HepG2 (cell line): ENCODE measurements at regions not wholly inside any gene's neighbourhood (a gene's known extent, or its start where the extent isn't known, plus 50 kb on each side); places are given as distances from the start of the nearest gene placed in this dataset.

Experiments
- ATAC-seq: fragments of 200-7000 bp; cut with Tn5 transposase; 3 replicates; pipeline ENCODE4 v1.9.1; 2020; ENCODE audit warnings: mild to moderate bottlenecking, moderate library complexity
- BruUV-seq: library from RNA; stranded (reverse); fragments of 400-500 nt; replicated peaks from 2 replicates; lab custom pipeline; 2021; lab: Mats Ljungman, UMichigan
- CTCF ChIA-PET: fragments of 300-600 bp; formaldehyde crosslinking; extraction: SDS; loops from one replicate; lab custom pipeline; 2021; ENCODE audit warnings: low total read pairs, inconsistent platforms, low intra/inter-chr PET ratio; lab: Yijun Ruan, JAX
- POLR2A ChIA-PET: fragments of 350-600 bp; sonication (Branson Sonifier 250); formaldehyde crosslinking; loops from one replicate; lab custom pipeline; 2020; ENCODE audit warnings: antibody characterized with exemption, inconsistent platforms; lab: Yijun Ruan, JAX
- DNase-seq: peaks from one replicate; pipeline ENCODE4 v3.0.0-alpha.2; 2015; ENCODE audit warnings: low spot score
- FAIRE-seq: peaks from 3 replicates; lab custom pipeline; 2011; peaks lifted over from hg19 to GRCh38; lab: Jason Lieb, UNC
- H2AFZ ChIP-seq: one replicate; pipeline ENCODE4 v1.6.1; 2011; ENCODE audit warnings: low read length, inconsistent platforms
- H3K27ac ChIP-seq: fragments of 300-600 bp; 3 replicates; pipeline ENCODE4 v1.8.0; 2011; ENCODE audit warnings: mixed run types, mild to moderate bottlenecking, mixed read lengths, low read length, inconsistent platforms; ENCODE audit not compliant: insufficient read depth; ENCODE audit errors: extremely low read length
- H3K27me3 ChIP-seq, 2 experiments: fragments of 200-600 bp in 1 of 2; 2 replicates in 1 of 2; 3 replicates in 1 of 2; pipeline versions ENCODE4 v1.6.0 to v1.8.0; 2011; ENCODE audit warnings: low read length in 2 of 2, mild to moderate bottlenecking in 2 of 2, moderate library complexity in 2 of 2, inconsistent platforms in 1 of 2; ENCODE audit not compliant: insufficient read depth in 2 of 2, control insufficient read depth in 1 of 2
- H3K36me3 ChIP-seq, 2 experiments: fragments of 200-600 bp in 1 of 2; replicated peaks in 1 of 2; 2 replicates in 1 of 2; 3 replicates in 1 of 2; pipeline versions ENCODE4 v1.5.1 to v1.8.0; 2011; ENCODE audit warnings: low read length in 2 of 2, inconsistent platforms in 1 of 2; ENCODE audit not compliant: insufficient read depth in 2 of 2, control insufficient read depth in 1 of 2
- H3K4me1 ChIP-seq: 2 replicates; pipeline ENCODE4 v1.5.1; 2012; ENCODE audit warnings: low read length, inconsistent platforms; ENCODE audit not compliant: insufficient read depth
- H3K4me2 ChIP-seq: 2 replicates; pipeline ENCODE4 v1.6.0; 2011; ENCODE audit warnings: low read depth, low read length, inconsistent platforms
- H3K4me3 ChIP-seq, 3 experiments: fragments of 200-600 bp in 1 of 3; sonication (generic), shearing (Covaris generic) in 1 of 3; replicated peaks in 1 of 3; 2 replicates each; pipeline ENCODE4 v1.5.1; 2011 to 2016; ENCODE audit warnings: low read length in 3 of 3, inconsistent platforms in 2 of 3, low read depth in 2 of 3, mild to moderate bottlenecking in 2 of 3, control low read depth in 1 of 3, mixed read lengths in 1 of 3; ENCODE audit not compliant: insufficient read depth in 1 of 3
- H3K79me2 ChIP-seq: one replicate; pipeline ENCODE4 v1.6.1; 2011; ENCODE audit warnings: low read length, inconsistent platforms; ENCODE audit not compliant: insufficient read depth
- H3K9ac ChIP-seq: 2 replicates; pipeline ENCODE4 v1.6.0; 2011; ENCODE audit warnings: mild to moderate bottlenecking, low read depth, low read length, inconsistent platforms; ENCODE audit not compliant: insufficient read depth
- H3K9me3 ChIP-seq: 2 replicates; pipeline ENCODE4 v1.5.1; 2012; ENCODE audit warnings: mild to moderate bottlenecking, low read length
- H4K20me1 ChIP-seq: 2 replicates; pipeline ENCODE4 v1.6.0; 2011; ENCODE audit warnings: inconsistent platforms, mild to moderate bottlenecking, low read length, moderate library complexity; ENCODE audit not compliant: insufficient read depth
- EHMT2 ChIP-seq: fragments of 200-600 bp; sonication (generic); IDR thresholded peaks from 2 replicates; pipeline ENCODE4 v1.7.0; 2017; ENCODE audit warnings: antibody characterized with exemption, low read depth, low read length, borderline replicate concordance
- JDP2 ChIP-seq: sonication (generic); formaldehyde crosslinking; IDR thresholded peaks from 2 replicates; pipeline ENCODE4 v1.8.1; 2022; ENCODE audit warnings: missing genetic modification reagents, borderline replicate concordance
- SRSF1 ChIP-seq: fragments of 200-400 bp; formaldehyde crosslinking; optimal IDR thresholded peaks from 2 replicates; pipeline ENCODE3; 2017; ENCODE audit warnings: mild to moderate bottlenecking, low read depth, low read length, moderate library complexity
- ZBTB26 ChIP-seq: IDR thresholded peaks from 2 replicates; pipeline ENCODE4 v1.6.1; 2016; ENCODE audit warnings: missing compliant biosample characterization, missing genetic modification reagents, borderline replicate concordance
- ZNF224 ChIP-seq: sonication (generic); formaldehyde crosslinking; IDR thresholded peaks from 2 replicates; pipeline ENCODE4 v1.5.0; 2020; ENCODE audit warnings: mild to moderate bottlenecking, missing genetic modification reagents
- ZNF598 ChIP-seq: sonication (generic); formaldehyde crosslinking; IDR thresholded peaks from 2 replicates; pipeline ENCODE4 v1.5.1; 2020; ENCODE audit warnings: mild to moderate bottlenecking, missing genetic modification reagents, borderline replicate concordance
- ZSCAN5A ChIP-seq: sonication (generic); formaldehyde crosslinking; IDR thresholded peaks from 2 replicates; pipeline ENCODE4 v1.8.0; 2022; ENCODE audit warnings: mild to moderate bottlenecking, missing genetic modification reagents, borderline replicate concordance
- WGBS: methylation state at CpG from one replicate; pipeline ENCODE4 v1.1.6; 2017; ENCODE audit warnings: low lambda C conversion rate; 5-methylcytosine and 5-hydroxymethylcytosine counted together
- in situ Hi-C: cut with HindIII; loops from 2 replicates; pipeline ENCODE4 v1.10.0; 2017; ENCODE audit warnings: low pct_unique_long_range_greater_than_20kb; ENCODE audit not compliant: extremely low pct_ligation_motif_present
- intact Hi-C: fragments of 100-400 bp; cut with micrococcal nuclease; formaldehyde crosslinking; loops from one replicate; pipeline ENCODE4 v1.10.0; 2022; ENCODE audit not compliant: unreplicated experiment

DNA sequence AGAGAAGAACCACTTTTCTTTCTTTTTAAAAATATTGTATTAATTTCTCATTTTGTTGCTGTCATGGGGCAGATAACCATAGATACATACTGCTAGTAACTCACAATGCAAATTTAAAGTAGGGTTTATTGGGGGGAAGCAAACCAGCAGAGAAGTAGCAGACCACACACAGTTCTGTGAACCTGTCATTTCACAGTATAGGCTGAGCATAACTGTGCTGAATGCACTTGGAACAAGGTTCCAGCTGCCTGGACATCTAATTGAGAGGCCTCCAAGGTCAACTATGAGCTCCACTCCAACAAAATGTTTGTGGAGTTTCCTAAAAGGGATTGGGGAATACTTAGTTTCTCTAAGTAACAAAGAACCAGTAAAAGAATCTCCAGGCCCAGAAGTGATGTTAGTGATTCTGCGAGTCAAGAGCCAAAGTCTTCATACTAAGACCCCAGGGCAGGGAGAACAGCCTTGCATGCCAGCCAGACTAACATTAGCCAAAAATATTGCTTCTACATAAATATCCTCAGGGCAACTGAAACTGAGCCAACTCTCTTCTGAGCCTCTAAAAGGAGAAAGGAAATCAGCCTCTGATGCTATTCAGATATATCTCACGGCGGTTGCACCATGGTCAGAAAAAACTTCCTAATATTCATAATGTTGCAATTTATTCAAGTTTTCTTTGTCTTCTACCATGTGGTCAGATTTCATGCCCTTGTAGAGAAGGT is 856.4 kb upstream of the ALCAM start:
- POLR2A ChIA-PET, result no interaction called here
- no TSS peak for BruUV-seq
- TF ChIP-seq SRSF1 (no peak), ZBTB26 (CRISPR knock-in tag) (no peak), EHMT2 (no peak), JDP2 (CRISPR knock-in tag) (no peak), ZNF598 (CRISPR knock-in tag) (no peak), ZSCAN5A (CRISPR knock-in tag) (no peak), ZNF224 (CRISPR knock-in tag) (no peak)
- no peak overlapping the region for H3K4me3 ChIP-seq
- H3K79me2 ChIP-seq, result no peaks in the 10 kb centered on the region
- no peaks in the 10 kb centered on the region for H3K27me3 ChIP-seq
- no peak overlapping the region for H2AFZ ChIP-seq
- 33% methylated on average over 3 of the region's 3 CpGs for WGBS
- H4K20me1 ChIP-seq, result no peaks in the 10 kb centered on the region
- no peaks in the 10 kb centered on the region for H3K9me3 ChIP-seq
- no peak for DNase-seq
- no peak overlapping the region for H3K4me2 ChIP-seq
- in situ Hi-C loops, result no loop called here
- FAIRE-seq, result no peak
- no peaks in the 10 kb centered on the region for H3K36me3 ChIP-seq
- no peak overlapping the region for H3K9ac ChIP-seq
- intact Hi-C loops, result no loop called here
- CTCF ChIA-PET, result no interaction called here
- no peaks in the 10 kb centered on the region for H3K4me1 ChIP-seq
- no peak for ATAC-seq
- no peak overlapping the region for H3K27ac ChIP-seq
